Activated CD4-positive, alpha-beta T cell treated with anti-CD3 and anti-CD28 coated beads for 36 hours (primary cell): ENCODE measurements at regions not wholly inside any gene's neighbourhood (a gene's known extent, or its start where the extent isn't known, plus 50 kb on each side); places are given as distances from the start of the nearest gene placed in this dataset.
A peak's percentile ranks its signal among the peaks of the same experiment; 100 is the strongest.

Source experiments
- ATAC-seq: fragments of 200-7000 bp; cut with Tn5 transposase; one replicate; pipeline ENCODE4 v1.10.0; 2021; ENCODE audit warnings: mild to moderate bottlenecking, moderate library complexity
- CTCF ChIA-PET: fragments of 350-600 bp; sonication (Branson Sonifier 250); formaldehyde crosslinking; loops from one replicate; lab custom pipeline; 2021; ENCODE audit warnings: antibody characterized with exemption; lab: Charles Lee
- POLR2A ChIA-PET: fragments of 350-600 bp; sonication (Branson Sonifier 250); formaldehyde crosslinking; loops from one replicate; lab custom pipeline; 2021; ENCODE audit warnings: antibody characterized with exemption, inconsistent platforms; lab: Charles Lee
- DNase-seq: peaks from one replicate; pipeline ENCODE4 v3.0.0-alpha.2; 2020
- H3K27ac Mint-ChIP-seq: one replicate; pipeline ENCODE4 v1.8.0; 2021; ENCODE audit warnings: mixed read lengths
- H3K27me3 Mint-ChIP-seq: one replicate; pipeline ENCODE4 v1.8.0; 2021; ENCODE audit warnings: mixed read lengths
- H3K36me3 Mint-ChIP-seq: one replicate; pipeline ENCODE4 v1.8.0; 2021; ENCODE audit warnings: low read depth, mixed read lengths
- H3K4me1 Mint-ChIP-seq: one replicate; pipeline ENCODE4 v1.8.0; 2021; ENCODE audit warnings: mixed read lengths
- H3K4me3 Mint-ChIP-seq: one replicate; pipeline ENCODE4 v1.8.0; 2021; ENCODE audit warnings: mild to moderate bottlenecking, moderate library complexity, mixed read lengths
- H3K9me3 Mint-ChIP-seq: one replicate; pipeline ENCODE4 v1.8.0; 2021; ENCODE audit warnings: low read depth, mixed read lengths
- intact Hi-C, 2 experiments: fragments of 100-400 bp; cut with DNase I in 1 of 2; cut with micrococcal nuclease in 1 of 2; formaldehyde crosslinking; loops; one replicate each; pipeline versions ENCODE4 v1.14.2 to v1.15.1; 2022 to 2024; cut with DNase I, micrococcal nuclease

- intact Hi-C loops = no loop called here
- no peaks in the 10 kb centered on the region for H3K27me3 Mint-ChIP-seq
- H3K4me3 Mint-ChIP-seq = no peak overlapping the region
- no peaks in the 10 kb centered on the region for H3K4me1 Mint-ChIP-seq
- no peaks in the 10 kb centered on the region for H3K36me3 Mint-ChIP-seq
- ChIA-PET POLR2A (no interaction called here), CTCF (no interaction called here)
- H3K27ac Mint-ChIP-seq = no peak overlapping the region
- ATAC-seq (no peak), DNase-seq (no peak)
- H3K9me3 Mint-ChIP-seq = peaks cover 2% of the 10 kb centered on the region
Measured at GRCh38 chr2:4690913-4691312, 987.5 kb downstream of the DCDC2C start.

GRCh38 chr2:4693266-4693665, 989.9 kb downstream of the DCDC2C start:
- CTCF ChIA-PET = no interaction called here
- intact Hi-C loops = no loop called here
- ATAC-seq (no peak), DNase-seq (no peak)
- Mint-ChIP-seq H3K9me3 (peaks cover 2% of the 10 kb centered on the region), H3K27me3 (no peaks in the 10 kb centered on the region), H3K36me3 (no peaks in the 10 kb centered on the region), H3K4me3 (no peak overlapping the region), H3K4me1 (no peaks in the 10 kb centered on the region), H3K27ac (no peak overlapping the region)
- POLR2A ChIA-PET = no interaction called here

- intact Hi-C loops = no loop called here
- no peaks in the 10 kb centered on the region for H3K27me3 Mint-ChIP-seq
Measured at GRCh38 chr2:4695281-4695861, 992.0 kb downstream of the DCDC2C start.

GRCh38 chr2:4715065-4715464, 977.1 kb upstream of the SOX11 start:
- intact Hi-C loops = no loop called here
- peaks cover 26% of the 10 kb centered on the region for H3K9me3 Mint-ChIP-seq
- no peak for DNase-seq
- no peak overlapping the region for H3K4me3 Mint-ChIP-seq
- no peaks in the 10 kb centered on the region for H3K36me3 Mint-ChIP-seq
- no peak overlapping the region for H3K27ac Mint-ChIP-seq
- H3K27me3 Mint-ChIP-seq = no peaks in the 10 kb centered on the region
- no peaks in the 10 kb centered on the region for H3K4me1 Mint-ChIP-seq
- ChIA-PET POLR2A (no interaction called here), CTCF (no interaction called here)
- ATAC-seq = no peak

More at GRCh38 chr2:4695281-4695861, 992.0 kb downstream of the DCDC2C start:
- peaks cover 2% of the 10 kb centered on the region for H3K9me3 Mint-ChIP-seq
- H3K4me3 Mint-ChIP-seq = no peak overlapping the region
- ATAC-seq (no peak), DNase-seq (no peak)
- ChIA-PET CTCF (no interaction called here), POLR2A (no interaction called here)
- H3K4me1 Mint-ChIP-seq = no peaks in the 10 kb centered on the region
- H3K27ac Mint-ChIP-seq = no peak overlapping the region
- no peaks in the 10 kb centered on the region for H3K36me3 Mint-ChIP-seq

- Mint-ChIP-seq H3K4me3 (no peak overlapping the region), H3K9me3 (peaks cover 26% of the 10 kb centered on the region), H3K27me3 (no peaks in the 10 kb centered on the region), H3K27ac (no peak overlapping the region), H3K36me3 (no peaks in the 10 kb centered on the region), H3K4me1 (no peaks in the 10 kb centered on the region)
- ChIA-PET CTCF (no interaction called here), POLR2A (no interaction called here)
- DNase-seq (no peak), ATAC-seq (no peak)
- intact Hi-C loops = no loop called here
Measured at GRCh38 chr2:4718777-4719176, 973.4 kb upstream of the SOX11 start.

- DNase-seq = no peak
- Mint-ChIP-seq H3K27ac (no peak overlapping the region), H3K27me3 (no peaks in the 10 kb centered on the region), H3K4me1 (no peaks in the 10 kb centered on the region), H3K4me3 (no peak overlapping the region), H3K9me3 (peaks cover 9% of the 10 kb centered on the region), H3K36me3 (no peaks in the 10 kb centered on the region)
- POLR2A ChIA-PET = no interaction called here
- CTCF ChIA-PET = no interaction called here
- no peak for ATAC-seq
- intact Hi-C loops = no loop called here
Measured at GRCh38 chr2:4725618-4726017, 966.6 kb upstream of the SOX11 start.

GRCh38 chr2:4732560-4732959, 959.6 kb upstream of the SOX11 start:
- ChIA-PET POLR2A (no interaction called here), CTCF (no interaction called here)
- Mint-ChIP-seq H3K4me1 (no peaks in the 10 kb centered on the region), H3K4me3 (no peak overlapping the region), H3K27ac (no peak overlapping the region), H3K9me3 (no peaks in the 10 kb centered on the region), H3K36me3 (no peaks in the 10 kb centered on the region), H3K27me3 (no peaks in the 10 kb centered on the region)
- ATAC-seq (no peak), DNase-seq (no peak)
- intact Hi-C loops = no loop called here

- intact Hi-C loops = no loop called here
- no peak for ATAC-seq
- no peaks in the 10 kb centered on the region for H3K36me3 Mint-ChIP-seq
- CTCF ChIA-PET = no interaction called here
- no peak overlapping the region for H3K4me3 Mint-ChIP-seq
- POLR2A ChIA-PET = no interaction called here
- peaks cover 4% of the 10 kb centered on the region for H3K9me3 Mint-ChIP-seq
- no peak overlapping the region for H3K27ac Mint-ChIP-seq
- H3K4me1 Mint-ChIP-seq = no peaks in the 10 kb centered on the region
- no peaks in the 10 kb centered on the region for H3K27me3 Mint-ChIP-seq
- DNase-seq = no peak
Measured at GRCh38 chr2:4745056-4745991, 946.9 kb upstream of the SOX11 start.

- DNase-seq = no peak
- H3K4me1 Mint-ChIP-seq = no peaks in the 10 kb centered on the region
- no peaks in the 10 kb centered on the region for H3K36me3 Mint-ChIP-seq
- intact Hi-C loops = no loop called here
- H3K27me3 Mint-ChIP-seq = no peaks in the 10 kb centered on the region
- ChIA-PET POLR2A (no interaction called here), CTCF (no interaction called here)
- H3K4me3 Mint-ChIP-seq = no peak overlapping the region
- ATAC-seq = no peak
- peaks cover 10% of the 10 kb centered on the region for H3K9me3 Mint-ChIP-seq
- no peak overlapping the region for H3K27ac Mint-ChIP-seq
Measured at GRCh38 chr2:4753721-4754120, 938.5 kb upstream of the SOX11 start.

GRCh38 chr2:4762951-4763376, 929.2 kb upstream of the SOX11 start:
- intact Hi-C loops = loop anchor here in 1 of 2 experiments (5.0 kb wide), 1 partner anchor 806 kb away; no protein-coding TSS in a partner anchor
- H3K27ac Mint-ChIP-seq = no peak overlapping the region
- no peak overlapping the region for H3K4me3 Mint-ChIP-seq
- no peaks in the 10 kb centered on the region for H3K4me1 Mint-ChIP-seq
- H3K27me3 Mint-ChIP-seq = no peaks in the 10 kb centered on the region
- ChIA-PET CTCF (no interaction called here), POLR2A (no interaction called here)
- ATAC-seq = no peak
- peaks cover 8% of the 10 kb centered on the region for H3K9me3 Mint-ChIP-seq
- no peaks in the 10 kb centered on the region for H3K36me3 Mint-ChIP-seq
- peak; percentile 28 for DNase-seq

GRCh38 chr2:4765787-4766530, 926.2 kb upstream of the SOX11 start:
- ChIA-PET POLR2A (no interaction called here), CTCF (no interaction called here)
- Mint-ChIP-seq H3K4me3 (no peak overlapping the region), H3K4me1 (no peaks in the 10 kb centered on the region), H3K9me3 (peaks cover 6% of the 10 kb centered on the region), H3K27me3 (no peaks in the 10 kb centered on the region), H3K27ac (no peak overlapping the region), H3K36me3 (no peaks in the 10 kb centered on the region)
- no peak for DNase-seq
- ATAC-seq = no peak
- intact Hi-C loops = no loop called here
